ENCODE measurements at regions not wholly inside any gene's neighbourhood (a gene's known extent, or its start where the extent isn't known, plus 50 kb on each side); places are given as distances from the start of the nearest gene placed in this dataset.

GRCh38 chr18:76660571-76661192 lies 161.7 kb upstream of the ZNF236 start:
- H3K27ac ChIP-seq (ENCODE audit: insufficient read depth, low read length): no peak overlapping the region
- peak overlapping the region; percentile 58 for H2AFZ ChIP-seq (replicated peaks; ENCODE audit: low read length, poor library complexity)
- H3K9me1 ChIP-seq (ENCODE audit: insufficient read depth, low read length): no peaks in the 10 kb centered on the region
- no peaks in the 10 kb centered on the region for H3K9me3 ChIP-seq (ENCODE audit: control insufficient read depth, insufficient read depth, low read length)
- no peak overlapping the region for H3K56ac ChIP-seq (ENCODE audit: extremely low read depth, insufficient read depth, low read length)
- H4K8ac ChIP-seq (ENCODE audit: low read depth in 2 of 2, low read length in 2 of 2): no peak overlapping the region
- no peak overlapping the region for H3K18ac ChIP-seq (ENCODE audit: low read depth, low read length)
- no peak for DNase-seq
- H3K23ac ChIP-seq (ENCODE audit: low read depth, low read length): no peak overlapping the region
- no peak overlapping the region for H2AK9ac ChIP-seq (replicated peaks; ENCODE audit: low read depth, low read length, poor library complexity)
- no peak overlapping the region for H3K4me3 ChIP-seq (ENCODE audit: insufficient read depth, low read depth, low read length)
- no peak overlapping the region for H2BK15ac ChIP-seq (ENCODE audit: low read depth, low read length)
- H3K27me3 ChIP-seq (ENCODE audit: control insufficient read depth, insufficient read depth, low read length): peaks cover 34% of the 10 kb centered on the region
- H3K9ac ChIP-seq (ENCODE audit: low read depth, low read length): no peak overlapping the region
- no peaks in the 10 kb centered on the region for H3K79me1 ChIP-seq (ENCODE audit: low read depth in 1 of 2, low read length in 2 of 2)
- no peak overlapping the region for H3K14ac ChIP-seq (replicated peaks; ENCODE audit: low read depth, low read length)
- no peak overlapping the region for H2BK120ac ChIP-seq (ENCODE audit: low read depth, low read length)
- H3K4ac ChIP-seq (ENCODE audit: low read depth, low read length): no peak overlapping the region
- no peak overlapping the region for H2AK5ac ChIP-seq (ENCODE audit: low read depth, low read length)
- intact Hi-C loops (cut with micrococcal nuclease): no loop called here
- 80% methylated on average over 1 of the region's 9 CpGs; no CpG with 5 or more reads in 1 of the 2 experiments for WGBS, 2 experiments (ENCODE audit: extremely low coverage in 2 of 2, insufficient read length in 1 of 2)
- H4K91ac ChIP-seq (ENCODE audit: insufficient read depth, low read depth, low read length): no peak overlapping the region
- H2BK20ac ChIP-seq (ENCODE audit: low read depth, low read length): no peak overlapping the region
- no peak overlapping the region for H3K4me2 ChIP-seq (ENCODE audit: low read depth, low read length)
- H3K4me1 ChIP-seq (ENCODE audit: control insufficient read depth, insufficient read depth, low read length): no peaks in the 10 kb centered on the region
- CTCF ChIA-PET: no interaction called here
- in situ Hi-C loops (cut with MboI; ENCODE audit: low sequenced_read_pairs): no loop called here
- no peaks in the 10 kb centered on the region for H3K36me3 ChIP-seq (ENCODE audit: control insufficient read depth, insufficient read depth, low read length)
- dilution Hi-C loops (cut with HindIII; ENCODE audit: low sequenced_read_pairs, unreplicated experiment): no loop called here
- ATAC-seq (ENCODE audit: low read depth): no peak
- no peak overlapping the region for H4K5ac ChIP-seq (ENCODE audit: low read depth, low read length)
- no peak overlapping the region for H2BK5ac ChIP-seq (ENCODE audit: low read depth, low read length, poor library complexity, severe bottlenecking)
- no TSS peak for BruUV-seq (replicated peaks)
- POLR2A ChIA-PET (ENCODE audit: unreplicated experiment): no interaction called here
- H4K20me1 ChIP-seq (ENCODE audit: insufficient read depth, low read length): no peaks in the 10 kb centered on the region
- TF ChIP-seq BHLHE40 (IDR thresholded peaks at IDR 0.05; ENCODE audit: low read depth, low read length) (no peak), MAFK (IDR thresholded peaks at IDR 0.05; ENCODE audit: low read depth, low read length) (no peak), CHD1 (IDR thresholded peaks at IDR 0.05; ENCODE audit: low read depth, low read length) (no peak), CEBPB (IDR thresholded peaks at IDR 0.05; ENCODE audit: low read depth, low read length) (no peak), POLR2A (IDR thresholded peaks at IDR 0.05; ENCODE audit: low read depth, low read length) (no peak), RFX5 (IDR thresholded peaks at IDR 0.05; ENCODE audit: low read depth, low read length) (no peak), RCOR1 (IDR thresholded peaks at IDR 0.05; ENCODE audit: insufficient replicate concordance, low read length) (no peak), RAD21 (IDR thresholded peaks at IDR 0.05; ENCODE audit: low read length) (no peak), NFE2L2 (IDR thresholded peaks at IDR 0.05; ENCODE audit: low read depth, low read length) (no peak), MAZ (IDR thresholded peaks at IDR 0.05; ENCODE audit: borderline replicate concordance, low read depth, low read length) (no peak), SMC3 (IDR thresholded peaks at IDR 0.05; ENCODE audit: low read depth, low read length) (no peak), USF2 (IDR thresholded peaks at IDR 0.05; ENCODE audit: low read depth, low read length) (no peak), MXI1 (IDR thresholded peaks at IDR 0.05; ENCODE audit: borderline replicate concordance, low read depth, low read length) (no peak), FOS (IDR thresholded peaks at IDR 0.05; ENCODE audit: low read depth, low read length) (no peak)
- TF ChIP-seq, protein P1, sequence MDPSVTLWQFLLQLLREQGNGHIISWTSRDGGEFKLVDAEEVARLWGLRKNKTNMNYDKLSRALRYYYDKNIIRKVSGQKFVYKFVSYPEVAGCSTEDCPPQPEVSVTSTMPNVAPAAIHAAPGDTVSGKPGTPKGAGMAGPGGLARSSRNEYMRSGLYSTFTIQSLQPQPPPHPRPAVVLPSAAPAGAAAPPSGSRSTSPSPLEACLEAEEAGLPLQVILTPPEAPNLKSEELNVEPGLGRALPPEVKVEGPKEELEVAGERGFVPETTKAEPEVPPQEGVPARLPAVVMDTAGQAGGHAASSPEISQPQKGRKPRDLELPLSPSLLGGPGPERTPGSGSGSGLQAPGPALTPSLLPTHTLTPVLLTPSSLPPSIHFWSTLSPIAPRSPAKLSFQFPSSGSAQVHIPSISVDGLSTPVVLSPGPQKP (IDR thresholded peaks at IDR 0.05; ENCODE audit: borderline replicate concordance, low read depth, low read length): no peak
- TF ChIP-seq, protein P2, sequence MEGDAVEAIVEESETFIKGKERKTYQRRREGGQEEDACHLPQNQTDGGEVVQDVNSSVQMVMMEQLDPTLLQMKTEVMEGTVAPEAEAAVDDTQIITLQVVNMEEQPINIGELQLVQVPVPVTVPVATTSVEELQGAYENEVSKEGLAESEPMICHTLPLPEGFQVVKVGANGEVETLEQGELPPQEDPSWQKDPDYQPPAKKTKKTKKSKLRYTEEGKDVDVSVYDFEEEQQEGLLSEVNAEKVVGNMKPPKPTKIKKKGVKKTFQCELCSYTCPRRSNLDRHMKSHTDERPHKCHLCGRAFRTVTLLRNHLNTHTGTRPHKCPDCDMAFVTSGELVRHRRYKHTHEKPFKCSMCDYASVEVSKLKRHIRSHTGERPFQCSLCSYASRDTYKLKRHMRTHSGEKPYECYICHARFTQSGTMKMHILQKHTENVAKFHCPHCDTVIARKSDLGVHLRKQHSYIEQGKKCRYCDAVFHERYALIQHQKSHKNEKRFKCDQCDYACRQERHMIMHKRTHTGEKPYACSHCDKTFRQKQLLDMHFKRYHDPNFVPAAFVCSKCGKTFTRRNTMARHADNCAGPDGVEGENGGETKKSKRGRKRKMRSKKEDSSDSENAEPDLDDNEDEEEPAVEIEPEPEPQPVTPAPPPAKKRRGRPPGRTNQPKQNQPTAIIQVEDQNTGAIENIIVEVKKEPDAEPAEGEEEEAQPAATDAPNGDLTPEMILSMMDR (conservative IDR thresholded peaks at IDR 0.05; ENCODE audit: low read depth, low read length): no peak

Data from IMR-90 (cell line).